GM12873 (cell line): ENCODE measurements at regions not wholly inside any gene's neighbourhood (a gene's known extent, or its start where the extent isn't known, plus 50 kb on each side); places are given as distances from the start of the nearest gene placed in this dataset.

Source experiments
- TF ChIP-seq, protein P1 (sequence below): IDR thresholded peaks from 2 replicates; pipeline ENCODE4 v1.5.1; 2012; ENCODE audit warnings: low read depth, mild to moderate bottlenecking, moderate library complexity, low read length, control low read depth; ENCODE audit not compliant: insufficient read depth; ENCODE audit errors: missing control alignments

DNA sequence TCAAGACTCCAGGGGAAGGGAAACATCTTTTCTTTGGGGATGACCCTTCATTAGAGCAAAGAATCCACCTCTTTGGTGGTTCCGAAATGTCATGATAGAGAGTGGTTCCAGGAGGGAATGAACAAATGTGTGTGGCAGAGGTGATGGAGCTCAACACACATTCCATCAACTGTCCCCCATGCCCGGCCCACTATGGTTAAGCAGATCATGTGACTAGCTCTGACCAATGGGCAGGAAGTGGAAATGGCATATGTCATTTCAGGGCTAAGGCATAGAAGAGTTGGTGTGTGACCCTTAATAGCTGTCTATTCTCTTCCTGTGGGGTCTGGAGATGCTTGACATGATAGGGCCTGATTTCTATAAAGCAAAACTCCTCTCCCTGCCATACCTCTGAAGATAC is 194.6 kb downstream of the GAS1 start:
- TF ChIP-seq, protein P1, sequence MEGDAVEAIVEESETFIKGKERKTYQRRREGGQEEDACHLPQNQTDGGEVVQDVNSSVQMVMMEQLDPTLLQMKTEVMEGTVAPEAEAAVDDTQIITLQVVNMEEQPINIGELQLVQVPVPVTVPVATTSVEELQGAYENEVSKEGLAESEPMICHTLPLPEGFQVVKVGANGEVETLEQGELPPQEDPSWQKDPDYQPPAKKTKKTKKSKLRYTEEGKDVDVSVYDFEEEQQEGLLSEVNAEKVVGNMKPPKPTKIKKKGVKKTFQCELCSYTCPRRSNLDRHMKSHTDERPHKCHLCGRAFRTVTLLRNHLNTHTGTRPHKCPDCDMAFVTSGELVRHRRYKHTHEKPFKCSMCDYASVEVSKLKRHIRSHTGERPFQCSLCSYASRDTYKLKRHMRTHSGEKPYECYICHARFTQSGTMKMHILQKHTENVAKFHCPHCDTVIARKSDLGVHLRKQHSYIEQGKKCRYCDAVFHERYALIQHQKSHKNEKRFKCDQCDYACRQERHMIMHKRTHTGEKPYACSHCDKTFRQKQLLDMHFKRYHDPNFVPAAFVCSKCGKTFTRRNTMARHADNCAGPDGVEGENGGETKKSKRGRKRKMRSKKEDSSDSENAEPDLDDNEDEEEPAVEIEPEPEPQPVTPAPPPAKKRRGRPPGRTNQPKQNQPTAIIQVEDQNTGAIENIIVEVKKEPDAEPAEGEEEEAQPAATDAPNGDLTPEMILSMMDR, result no peak

- TF ChIP-seq, protein P1, result no peak
Observed at GRCh38 chr9:86751956-86752355, 195.3 kb downstream of the GAS1 start.

GRCh38 chr9:86751207-86751606 is 196.1 kb downstream of the GAS1 start:
- TF ChIP-seq, protein P1, result no peak

DNA sequence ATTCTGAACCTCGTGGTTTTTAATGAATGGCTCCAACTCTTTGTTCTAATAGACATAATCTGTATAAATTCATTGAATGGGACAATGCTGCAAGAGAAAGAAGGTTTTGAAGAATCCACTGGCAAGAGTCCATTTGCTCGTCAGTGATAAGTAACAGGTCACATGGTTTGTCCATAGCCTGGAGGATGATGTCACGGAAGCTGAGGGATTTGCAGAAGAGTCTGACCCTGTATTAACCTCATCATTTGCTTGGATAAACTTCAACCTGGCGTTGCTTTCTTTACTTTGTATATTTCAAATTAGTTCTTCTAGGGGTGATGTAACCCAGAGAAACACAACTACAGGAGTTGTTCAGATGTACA is 197.4 kb downstream of the GAS1 start:
- TF ChIP-seq, protein P1, result no peak

GRCh38 chr9:86749161-86749893 is 198.0 kb downstream of the GAS1 start:
- TF ChIP-seq, protein P1, result no peak

DNA sequence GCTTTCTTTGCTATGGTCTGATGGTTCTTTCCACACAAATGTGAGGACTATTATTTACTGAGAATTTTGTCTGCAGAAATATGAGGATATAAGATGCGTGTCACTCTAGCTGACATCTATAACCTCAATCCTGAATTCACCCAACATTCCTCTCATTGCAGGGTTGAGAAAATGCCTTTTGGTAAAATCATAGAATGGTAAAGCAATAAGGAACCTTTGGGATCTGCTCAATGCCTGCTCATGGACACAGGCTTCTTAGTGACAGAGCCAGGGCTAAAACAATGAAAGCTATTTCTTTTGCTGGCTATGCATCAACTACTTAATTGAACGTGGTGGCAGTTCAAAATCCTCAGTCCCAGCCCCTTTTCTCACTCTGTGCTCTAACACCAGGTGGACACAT is 199.6 kb downstream of the GAS1 start:
- TF ChIP-seq, protein P1, result no peak

DNA sequence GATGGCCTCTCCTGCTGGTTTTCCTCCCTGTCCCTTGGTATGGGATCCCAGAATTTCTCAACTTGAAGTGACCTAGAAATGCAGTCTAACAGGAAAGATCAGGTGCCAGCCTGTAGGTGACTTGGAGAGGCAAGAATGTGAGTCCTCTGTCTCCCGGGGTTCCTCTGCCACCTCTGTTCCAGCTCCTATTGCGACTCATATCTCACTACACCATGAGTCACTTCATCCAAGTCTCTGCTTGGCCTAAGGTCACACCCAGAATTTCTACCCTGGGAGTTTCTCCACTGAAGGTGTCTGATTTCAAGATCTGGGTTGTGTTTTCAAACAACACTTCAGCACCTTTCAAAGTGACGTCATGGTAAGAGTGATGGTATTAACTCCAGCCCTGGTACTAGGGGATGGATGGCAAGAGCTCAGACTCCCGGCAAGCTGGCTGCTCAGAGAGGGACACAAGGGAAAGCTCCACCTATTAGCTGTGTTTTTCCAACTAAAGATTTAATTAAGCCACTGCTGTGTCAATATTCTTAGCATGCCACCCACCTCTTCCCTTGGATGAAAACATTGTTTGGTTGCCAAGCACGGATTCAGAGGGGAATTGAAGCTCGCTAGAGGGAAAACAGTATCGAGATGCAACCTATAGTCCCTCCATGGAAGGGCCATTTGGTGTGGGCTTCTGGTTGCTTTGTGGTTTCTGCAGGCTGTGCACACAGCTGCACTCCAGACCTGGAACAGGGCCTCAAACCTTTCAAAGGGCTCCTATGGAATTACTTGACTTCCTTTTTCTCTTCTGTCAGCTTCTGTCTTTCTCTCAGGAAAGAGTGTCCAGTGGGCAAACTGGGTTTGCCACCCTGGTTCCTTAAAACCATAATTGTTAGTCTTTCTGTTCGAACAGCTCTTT is 205.7 kb downstream of the GAS1 start:
- TF ChIP-seq, protein P1, result no peak
